OCI-LY3 (cell line): ENCODE measurements at regions not wholly inside any gene's neighbourhood (a gene's known extent, or its start where the extent isn't known, plus 50 kb on each side); places are given as distances from the start of the nearest gene placed in this dataset.
A peak's percentile ranks its signal among the peaks of the same experiment; 100 is the strongest.

Source experiments
- H2AFZ ChIP-seq: fragments of 200-600, 300-600 bp; shearing (Covaris generic); 2 replicates; pipeline ENCODE4 v1.6.0; 2014; ENCODE audit warnings: antibody characterized with exemption, low read depth, low read length
- H3K27ac ChIP-seq: fragments of 200-600, 300-600 bp; sonication (generic); 2 replicates; pipeline ENCODE4 v1.5.1; 2014; ENCODE audit warnings: mild to moderate bottlenecking, low read length, moderate library complexity, mixed read lengths
- H3K27me3 ChIP-seq: fragments of 200-600, 300-600 bp; sonication (generic); 2 replicates; pipeline ENCODE4 v1.6.1; 2014; ENCODE audit warnings: low read depth, low read length, mixed read lengths
- H3K36me3 ChIP-seq: fragments of 200-600, 300-600 bp; sonication (generic); replicated peaks from 2 replicates; pipeline ENCODE3; 2014; ENCODE audit warnings: low read depth, low read length, mixed read lengths
- H3K4me1 ChIP-seq: fragments of 300-600, 200-600 bp; sonication (generic); 2 replicates; pipeline ENCODE4 v1.6.1; 2014; ENCODE audit warnings: low read length, mixed read lengths
- H3K4me2 ChIP-seq: fragments of 200-600, 300-600 bp; sonication (generic); 2 replicates; pipeline ENCODE4 v1.6.1; 2014; ENCODE audit warnings: low read length, mixed read lengths
- H3K4me3 ChIP-seq: fragments of 300-600, 200-600 bp; sonication (generic); 2 replicates; pipeline ENCODE4 v1.5.1; 2014; ENCODE audit warnings: antibody characterized with exemption, mild to moderate bottlenecking, low read length, moderate library complexity
- H3K79me2 ChIP-seq: fragments of 300-600, 200-600 bp; shearing (Covaris generic); 2 replicates; pipeline ENCODE4 v1.6.1; 2014; ENCODE audit warnings: mild to moderate bottlenecking, low read length, mixed read lengths
- H3K9ac ChIP-seq: fragments of 300-600, 200-600 bp; shearing (Covaris generic); 2 replicates; pipeline ENCODE4 v1.6.0; 2014; ENCODE audit warnings: mild to moderate bottlenecking, low read length, moderate library complexity
- H3K9me3 ChIP-seq: fragments of 200-600, 300-600 bp; shearing (Covaris generic); 2 replicates; pipeline ENCODE4 v1.6.1; 2014; ENCODE audit warnings: low read length, mixed read lengths; ENCODE audit not compliant: insufficient read depth
- H4K20me1 ChIP-seq: fragments of 200-600, 300-600 bp; sonication (generic); 2 replicates; pipeline ENCODE4 v1.6.1; 2016; ENCODE audit warnings: low read length, mixed read lengths; ENCODE audit not compliant: insufficient read depth
- CTCF ChIP-seq: fragments of 200-600, 300-600 bp; sonication (generic); IDR thresholded peaks from 2 replicates; pipeline ENCODE4 v1.5.1; 2014; ENCODE audit warnings: antibody characterized with exemption, low read length, low read depth
- EZH2phosphoT487 ChIP-seq: fragments of 200-600 bp; shearing (Covaris generic); IDR thresholded peaks from 2 replicates; pipeline ENCODE4 v1.6.1; 2018; ENCODE audit warnings: antibody characterized with exemption, mixed run types, low read depth

DNA sequence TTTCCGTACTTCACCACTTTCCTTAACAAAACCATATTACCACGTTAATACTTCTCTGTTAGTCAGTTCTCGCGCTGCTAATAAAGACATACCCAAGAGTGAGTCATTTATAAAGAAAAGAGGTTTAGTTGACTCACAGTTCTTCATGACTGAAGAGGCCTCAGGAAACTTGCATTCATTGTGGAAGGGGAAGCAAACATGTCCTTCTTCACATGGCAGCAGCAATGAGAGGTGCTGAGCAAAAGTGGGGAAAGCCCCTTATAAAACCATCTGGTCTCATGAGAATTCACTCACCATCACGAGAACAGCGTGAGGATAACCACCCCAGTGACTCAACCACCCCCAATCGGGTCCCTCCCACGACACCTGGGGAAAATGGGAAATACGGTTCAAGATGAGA lies 289.8 kb upstream of the CLNK start:
- no peak for TF ChIP-seq EZH2phosphoT487
- TF ChIP-seq CTCF = no peak
- Histone ChIP-seq H3K79me2 (no peaks in the 10 kb centered on the region), H4K20me1 (no peaks in the 10 kb centered on the region), H3K9ac (no peak overlapping the region), H3K4me2 (no peak overlapping the region), H3K36me3 (peaks cover 25% of the 10 kb centered on the region), H3K9me3 (peaks cover 22% of the 10 kb centered on the region), H3K27ac (peak overlapping the region; percentile 55), H2AFZ (no peak overlapping the region), H3K4me3 (no peak overlapping the region), H3K4me1 (peaks cover 26% of the 10 kb centered on the region), H3K27me3 (no peaks in the 10 kb centered on the region)

GRCh38 chr4:10973686-10974085 lies 289.1 kb upstream of the CLNK start:
- Histone ChIP-seq H3K79me2 (no peaks in the 10 kb centered on the region), H3K4me1 (peaks cover 26% of the 10 kb centered on the region), H2AFZ (no peak overlapping the region), H3K4me2 (no peak overlapping the region), H3K27ac (peak overlapping the region; percentile 55; the same call in 1 of the 2 replicates), H4K20me1 (no peaks in the 10 kb centered on the region), H3K9ac (no peak overlapping the region), H3K4me3 (no peak overlapping the region), H3K27me3 (no peaks in the 10 kb centered on the region), H3K9me3 (peaks cover 22% of the 10 kb centered on the region), H3K36me3 (peaks cover 25% of the 10 kb centered on the region)
- TF ChIP-seq CTCF = no peak
- no peak for TF ChIP-seq EZH2phosphoT487

DNA sequence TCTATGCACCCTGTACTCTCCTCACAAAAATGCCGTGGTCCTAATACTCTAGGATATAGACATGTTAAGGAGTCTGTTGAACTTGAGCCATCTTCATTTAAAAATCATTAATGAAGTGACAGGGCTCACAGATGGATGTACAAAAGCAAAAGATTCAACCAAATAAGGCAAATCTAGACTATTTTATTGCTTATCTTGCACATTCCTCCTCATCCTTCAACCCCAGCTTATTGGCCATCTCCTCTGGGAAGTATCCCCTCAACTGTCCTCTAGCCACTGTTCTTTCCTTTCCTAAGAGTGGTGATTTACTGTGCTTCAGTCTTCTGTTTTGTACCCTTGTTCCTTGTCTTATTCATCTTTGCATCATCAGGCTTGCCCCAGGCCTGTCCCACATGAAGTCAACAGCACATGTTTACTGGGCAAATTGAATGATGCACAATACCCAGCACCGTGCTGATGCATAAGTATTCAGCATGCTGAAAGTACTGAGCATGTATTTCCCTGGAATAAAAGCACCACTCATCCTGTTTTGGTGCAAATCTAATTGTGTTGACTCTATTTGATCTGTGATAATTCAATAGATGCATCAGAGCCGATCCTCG lies 287.3 kb upstream of the CLNK start:
- Histone ChIP-seq H3K79me2 (no peaks in the 10 kb centered on the region), H2AFZ (no peak overlapping the region), H3K27me3 (no peaks in the 10 kb centered on the region), H3K9me3 (peaks cover 22% of the 10 kb centered on the region), H3K9ac (no peak overlapping the region), H3K4me2 (no peak overlapping the region), H4K20me1 (no peaks in the 10 kb centered on the region), H3K36me3 (peaks cover 25% of the 10 kb centered on the region), H3K4me3 (no peak overlapping the region), H3K27ac (no peak overlapping the region), H3K4me1 (peaks cover 16% of the 10 kb centered on the region; the same call in 1 of the 2 replicates)
- TF ChIP-seq EZH2phosphoT487 (no peak), CTCF (no peak)

DNA sequence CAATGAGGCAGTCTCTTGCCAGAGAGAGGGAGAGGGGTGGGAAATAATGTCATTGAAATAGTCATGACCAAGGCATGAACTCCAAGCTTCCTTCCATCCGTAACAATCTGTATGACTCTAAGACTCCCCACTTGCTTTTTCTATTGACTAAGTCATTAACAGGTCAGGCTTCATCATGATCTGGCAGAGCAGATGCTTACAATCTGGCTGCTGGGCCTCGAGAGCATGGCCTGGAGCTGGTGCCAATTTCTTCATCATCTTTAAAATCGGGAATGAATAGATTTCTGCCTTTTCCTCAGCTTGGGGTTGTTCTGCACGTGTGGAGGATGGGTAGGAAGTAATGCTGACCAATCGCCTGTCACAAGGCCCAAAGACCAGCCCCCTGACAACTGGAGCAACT lies 280.6 kb upstream of the CLNK start:
- Histone ChIP-seq H3K9me3 (no peaks in the 10 kb centered on the region), H3K27me3 (no peaks in the 10 kb centered on the region), H3K4me3 (no peak overlapping the region), H3K36me3 (no peaks in the 10 kb centered on the region), H4K20me1 (no peaks in the 10 kb centered on the region), H3K79me2 (no peaks in the 10 kb centered on the region), H3K4me2 (no peak overlapping the region), H3K4me1 (peaks cover 26% of the 10 kb centered on the region), H3K27ac (no peak overlapping the region), H2AFZ (no peak overlapping the region), H3K9ac (no peak overlapping the region)
- no peak for TF ChIP-seq EZH2phosphoT487
- TF ChIP-seq CTCF = no peak
